PC-3 (cell line): ENCODE measurements at regions not wholly inside any gene's neighbourhood (a gene's known extent, or its start where the extent isn't known, plus 50 kb on each side); places are given as distances from the start of the nearest gene placed in this dataset.

ENCODE experiments used
- ATAC-seq: fragments of 200-7000 bp; cut with Tn5 transposase; 2 replicates; pipeline ENCODE4 v1.9.1; 2020; ENCODE audit warnings: mild to moderate bottlenecking, moderate library complexity
- BruUV-seq: library from RNA; stranded (reverse); fragments of 400-500 nt; replicated peaks from 2 replicates; lab custom pipeline; 2021; lab: Mats Ljungman, UMichigan
- CTCF ChIA-PET: fragments of 300-600 bp; sonication (Branson Sonifier 250); formaldehyde crosslinking; loops from one replicate; lab custom pipeline; 2022; ENCODE audit warnings: antibody characterized with exemption; lab: Charles Lee
- POLR2A ChIA-PET: fragments of 300-600 bp; sonication (Branson Sonifier 250); formaldehyde crosslinking; loops from one replicate; lab custom pipeline; 2022; ENCODE audit warnings: antibody characterized with exemption; ENCODE audit not compliant: unreplicated experiment; lab: Charles Lee
- DNase-seq: peaks from one replicate; pipeline ENCODE4 v3.0.0-alpha.2; 2015
- H2AFZ ChIP-seq: fragments of 300-600 bp; sonication (generic); 2 replicates; pipeline ENCODE4 v1.6.0; 2016; ENCODE audit warnings: antibody characterized with exemption, low read length
- H3F3A ChIP-seq: fragments of 300-600 bp; sonication (generic); one replicate; pipeline ENCODE4 v1.6.0; 2017; ENCODE audit warnings: antibody characterized with exemption, low read length, control low read depth, mild to moderate bottlenecking; ENCODE audit not compliant: unreplicated experiment
- H3K27ac ChIP-seq: fragments of 300-600 bp; sonication (generic); 2 replicates; pipeline ENCODE4 v1.5.1; 2016; ENCODE audit warnings: mild to moderate bottlenecking, low read length
- H3K27me3 ChIP-seq: fragments of 300-600 bp; sonication (generic); 2 replicates; pipeline ENCODE4 v1.6.1; 2016; ENCODE audit warnings: low read length, mixed read lengths
- H3K36me3 ChIP-seq: fragments of 300-600 bp; sonication (generic); 2 replicates; pipeline ENCODE4 v1.6.1; 2016; ENCODE audit warnings: low read depth, mixed run types, low read length, mixed read lengths
- H3K4me1 ChIP-seq: fragments of 300-600 bp; sonication (generic); 2 replicates; pipeline ENCODE4 v1.5.1; 2016; ENCODE audit warnings: low read length; ENCODE audit not compliant: insufficient read depth
- H3K4me2 ChIP-seq: fragments of 300-600 bp; sonication (generic); 2 replicates; pipeline ENCODE4 v1.6.0; 2016; ENCODE audit warnings: low read length
- H3K4me3 ChIP-seq: fragments of 300-600 bp; sonication (generic); 2 replicates; pipeline ENCODE4 v1.5.1; 2016; ENCODE audit warnings: mild to moderate bottlenecking, low read length, mixed read lengths
- H3K79me2 ChIP-seq: fragments of 300-600 bp; sonication (generic); 2 replicates; pipeline ENCODE4 v1.6.1; 2017; ENCODE audit warnings: low read length, mixed read lengths
- H3K9ac ChIP-seq: fragments of 300-600 bp; sonication (generic); 2 replicates; pipeline ENCODE4 v1.6.0; 2016; ENCODE audit warnings: mild to moderate bottlenecking, low read length
- H3K9me2 ChIP-seq: fragments of 300-600 bp; sonication (generic); replicated peaks from 2 replicates; pipeline ENCODE4 v1.6.1; 2016; ENCODE audit warnings: mixed run types, low read length, mixed read lengths
- H3K9me3 ChIP-seq: fragments of 300-600 bp; sonication (generic); 2 replicates; pipeline ENCODE4 v1.6.1; 2016; ENCODE audit warnings: low read length, mixed read lengths
- H4K20me1 ChIP-seq: fragments of 300-600 bp; sonication (generic); 2 replicates; pipeline ENCODE4 v1.6.1; 2016; ENCODE audit warnings: low read length, mixed read lengths
- CTCF ChIP-seq: fragments of 300-600 bp; sonication (generic); conservative IDR thresholded peaks from 2 replicates; pipeline ENCODE4 v1.5.1; 2017; ENCODE audit warnings: antibody characterized with exemption, low read depth, mild to moderate bottlenecking, low read length
- EZH2 ChIP-seq: fragments of 300-600 bp; sonication (generic); IDR thresholded peaks from one replicate; pipeline ENCODE4 v1.6.1; 2017; ENCODE audit warnings: antibody characterized with exemption, mild to moderate bottlenecking, low read length; ENCODE audit not compliant: unreplicated experiment
- EZH2phosphoT487 ChIP-seq: fragments of 300-600 bp; sonication (generic); IDR thresholded peaks from 2 replicates; pipeline ENCODE4 v1.6.1; 2018; ENCODE audit warnings: mild to moderate bottlenecking, antibody characterized with exemption, low read length, borderline replicate concordance
- intact Hi-C: fragments of 100-400 bp; cut with micrococcal nuclease; formaldehyde crosslinking; loops from 2 replicates; pipeline ENCODE4 v1.9.0; 2023

GRCh38 chr2:196501836-196502235 is 137.7 kb upstream of the CCDC150 start:
- intact Hi-C loops: no loop called here
- H4K20me1 ChIP-seq: no peaks in the 10 kb centered on the region
- no peak for TF ChIP-seq CTCF
- no peak for TF ChIP-seq EZH2phosphoT487
- TF ChIP-seq EZH2: no peak
- no peak overlapping the region for H2AFZ ChIP-seq
- no peak overlapping the region for H3K4me3 ChIP-seq
- H3K36me3 ChIP-seq: no peaks in the 10 kb centered on the region
- H3K27me3 ChIP-seq: no peaks in the 10 kb centered on the region
- no peaks in the 10 kb centered on the region for H3F3A ChIP-seq
- no peaks in the 10 kb centered on the region for H3K4me1 ChIP-seq
- no peak overlapping the region for H3K9ac ChIP-seq
- H3K27ac ChIP-seq: no peak overlapping the region
- ChIA-PET CTCF (no interaction called here), POLR2A (no interaction called here)
- BruUV-seq: no TSS peak
- DNase-seq (no peak), ATAC-seq (no peak)
- H3K79me2 ChIP-seq: no peaks in the 10 kb centered on the region
- H3K4me2 ChIP-seq: no peak overlapping the region
- H3K9me2 ChIP-seq: no peaks in the 10 kb centered on the region
- H3K9me3 ChIP-seq: peaks cover 12% of the 10 kb centered on the region; the same call in 1 of the 2 replicates

GRCh38 chr2:196502386-196502785 is 137.1 kb upstream of the CCDC150 start:
- H2AFZ ChIP-seq: no peak overlapping the region

More at GRCh38 chr2:196502386-196502785, 137.1 kb upstream of the CCDC150 start:
- no peaks in the 10 kb centered on the region for H4K20me1 ChIP-seq
- ATAC-seq: peak; percentile 22; the same call in 1 of the 2 replicates
- H3K27ac ChIP-seq: no peak overlapping the region
- ChIA-PET CTCF (no interaction called here), POLR2A (no interaction called here)
- H3K9me2 ChIP-seq: no peaks in the 10 kb centered on the region
- no peak overlapping the region for H3K4me3 ChIP-seq
- H3K9me3 ChIP-seq: peaks cover 12% of the 10 kb centered on the region; the same call in 1 of the 2 replicates
- no peaks in the 10 kb centered on the region for H3K27me3 ChIP-seq
- no peaks in the 10 kb centered on the region for H3F3A ChIP-seq
- H3K9ac ChIP-seq: no peak overlapping the region
- H3K36me3 ChIP-seq: no peaks in the 10 kb centered on the region
- DNase-seq: peak; percentile 19
- BruUV-seq: no TSS peak
- no peaks in the 10 kb centered on the region for H3K79me2 ChIP-seq
- no peak overlapping the region for H3K4me2 ChIP-seq
- TF ChIP-seq CTCF (no peak), EZH2phosphoT487 (no peak), EZH2 (no peak)
- intact Hi-C loops: no loop called here
- no peaks in the 10 kb centered on the region for H3K4me1 ChIP-seq
